H9 (cell line): ENCODE measurements at regions not wholly inside any gene's neighbourhood (a gene's known extent, or its start where the extent isn't known, plus 50 kb on each side); places are given as distances from the start of the nearest gene placed in this dataset.

ENCODE experiments used
- DNase-seq: peaks from one replicate; pipeline ENCODE4 v3.0.0-alpha.2; 2017
- H2AFZ ChIP-seq: one replicate; pipeline ENCODE4 v1.6.1; 2013; ENCODE audit warnings: mild to moderate bottlenecking, low read length, control low read depth, moderate library complexity
- H2AK5ac ChIP-seq: 2 replicates; pipeline ENCODE4 v1.6.1; 2013; ENCODE audit warnings: low read length, control low read depth, mixed read lengths; ENCODE audit not compliant: insufficient read length
- H2BK120ac ChIP-seq: one replicate; pipeline ENCODE4 v1.6.1; 2013; ENCODE audit warnings: low read depth, mild to moderate bottlenecking, low read length, control low read depth, inconsistent platforms; ENCODE audit not compliant: poor library complexity, severe bottlenecking
- H2BK12ac ChIP-seq: 2 replicates; pipeline ENCODE4 v1.6.1; 2013; ENCODE audit warnings: low read length, control low read depth, mixed read lengths, low read depth; ENCODE audit not compliant: insufficient read length
- H2BK15ac ChIP-seq: 2 replicates; pipeline ENCODE4 v1.6.1; 2013; ENCODE audit warnings: low read depth, low read length, control low read depth
- H2BK20ac ChIP-seq: one replicate; pipeline ENCODE4 v1.6.1; 2013; ENCODE audit warnings: low read depth, mild to moderate bottlenecking, low read length, control low read depth, inconsistent platforms; ENCODE audit not compliant: poor library complexity, severe bottlenecking
- H2BK5ac ChIP-seq: 2 replicates; pipeline ENCODE4 v1.6.1; 2013; ENCODE audit warnings: low read length, control low read depth, mixed read lengths; ENCODE audit not compliant: insufficient read length
- H3K14ac ChIP-seq: 2 replicates; pipeline ENCODE4 v1.6.1; 2013; ENCODE audit warnings: low read length, control low read depth; ENCODE audit not compliant: insufficient read depth
- H3K18ac ChIP-seq: 2 replicates; pipeline ENCODE4 v1.6.1; 2013; ENCODE audit warnings: low read depth, mild to moderate bottlenecking, mixed read lengths, low read length, control low read depth; ENCODE audit not compliant: insufficient read length
- H3K23ac ChIP-seq: 2 replicates; pipeline ENCODE4 v1.6.1; 2013; ENCODE audit warnings: low read length, control low read depth, mixed read lengths, low read depth; ENCODE audit not compliant: insufficient read length
- H3K23me2 ChIP-seq: 2 replicates; pipeline ENCODE4 v1.6.1; 2013; ENCODE audit warnings: low read depth, mild to moderate bottlenecking, mixed read lengths, low read length, control low read depth; ENCODE audit not compliant: insufficient read length, poor library complexity, severe bottlenecking
- H3K27ac ChIP-seq: 2 replicates; pipeline ENCODE4 v1.5.1; 2013; ENCODE audit warnings: low read length, control low read depth, mixed read lengths, low read depth; ENCODE audit not compliant: insufficient read length
- H3K27me3 ChIP-seq: 2 replicates; pipeline ENCODE4 v1.6.1; 2013; ENCODE audit warnings: low read length, control low read depth, inconsistent platforms; ENCODE audit not compliant: insufficient read depth
- H3K4ac ChIP-seq: 2 replicates; pipeline ENCODE4 v1.6.1; 2013; ENCODE audit warnings: low read depth, mild to moderate bottlenecking, control low read depth, inconsistent platforms, low read length, moderate library complexity
- H3K4me1 ChIP-seq: 2 replicates; pipeline ENCODE4 v1.6.1; 2013; ENCODE audit warnings: low read length, control low read depth, inconsistent platforms; ENCODE audit not compliant: insufficient read depth
- H3K4me2 ChIP-seq: 2 replicates; pipeline ENCODE4 v1.6.1; 2013; ENCODE audit warnings: low read length, control low read depth, mixed read lengths; ENCODE audit not compliant: insufficient read length, insufficient read depth
- H3K56ac ChIP-seq: 2 replicates; pipeline ENCODE4 v1.6.1; 2013; ENCODE audit warnings: low read depth, mild to moderate bottlenecking, mixed read lengths, low read length, control low read depth; ENCODE audit not compliant: insufficient read length
- H3K79me1 ChIP-seq: 2 replicates; pipeline ENCODE4 v1.6.1; 2013; ENCODE audit warnings: low read depth, mild to moderate bottlenecking, moderate library complexity, low read length, control low read depth, inconsistent platforms; ENCODE audit not compliant: insufficient read depth, poor library complexity, severe bottlenecking
- H3K79me2 ChIP-seq: 2 replicates; pipeline ENCODE4 v1.6.1; 2013; ENCODE audit warnings: low read length, control low read depth, inconsistent platforms; ENCODE audit not compliant: insufficient read depth
- H3K9ac ChIP-seq: 2 replicates; pipeline ENCODE4 v1.6.1; 2013; ENCODE audit warnings: low read length, control low read depth, mixed read lengths; ENCODE audit not compliant: insufficient read length; ENCODE audit errors: extremely low read depth
- H3K9me3 ChIP-seq: one replicate; pipeline ENCODE4 v1.6.1; 2013; ENCODE audit warnings: low read depth, low read length, inconsistent platforms; ENCODE audit not compliant: control insufficient read depth
- H3T11ph ChIP-seq: one replicate; pipeline ENCODE4 v1.6.1; 2013; ENCODE audit warnings: mild to moderate bottlenecking, low read length, control low read depth, inconsistent platforms
- H4K20me1 ChIP-seq: one replicate; pipeline ENCODE4 v1.6.1; 2013; ENCODE audit not compliant: control insufficient read depth, insufficient read length, insufficient read depth
- H4K5ac ChIP-seq: 2 replicates; pipeline ENCODE4 v1.6.1; 2013; ENCODE audit warnings: low read depth, mild to moderate bottlenecking, mixed read lengths, low read length, control low read depth; ENCODE audit not compliant: insufficient read length
- H4K8ac ChIP-seq: replicated peaks from 2 replicates; pipeline ENCODE4 v1.6.1; 2013; ENCODE audit warnings: low read length, control low read depth, mixed read lengths, low read depth; ENCODE audit not compliant: insufficient read length
- H4K91ac ChIP-seq: 2 replicates; pipeline ENCODE4 v1.6.1; 2013; ENCODE audit warnings: low read depth, mild to moderate bottlenecking, moderate library complexity, mixed read lengths, low read length, control low read depth; ENCODE audit not compliant: insufficient read length
- H3K27ac Mint-ChIP-seq, 3 experiments: 2 replicates in 2 of 3; 3 replicates in 1 of 3; pipeline ENCODE4 v1.8.0; 2020 to 2021; ENCODE audit warnings: mixed read lengths in 3 of 3, mild to moderate bottlenecking in 1 of 3, moderate library complexity in 1 of 3
- H3K27me3 Mint-ChIP-seq: 2 replicates; pipeline ENCODE4 v1.8.0; 2021; ENCODE audit warnings: low read depth, mild to moderate bottlenecking, moderate library complexity, mixed read lengths
- H3K36me3 Mint-ChIP-seq, 3 experiments: 2 replicates in 2 of 3; 3 replicates in 1 of 3; pipeline ENCODE4 v1.8.0; 2020 to 2021; ENCODE audit warnings: low read depth in 3 of 3, mixed read lengths in 3 of 3; ENCODE audit not compliant: insufficient read depth in 1 of 3
- H3K4me1 Mint-ChIP-seq, 2 experiments: 2 replicates each; pipeline ENCODE4 v1.8.0; 2020; ENCODE audit warnings: mixed read lengths in 2 of 2
- H3K4me3 Mint-ChIP-seq, 2 experiments: 2 replicates in 1 of 2; 3 replicates in 1 of 2; pipeline ENCODE4 v1.8.0; 2020 to 2021; ENCODE audit warnings: mild to moderate bottlenecking in 2 of 2, mixed read lengths in 2 of 2, moderate library complexity in 1 of 2
- H3K9me3 Mint-ChIP-seq, 2 experiments: 2 replicates in 1 of 2; 3 replicates in 1 of 2; pipeline ENCODE4 v1.8.0; 2020; ENCODE audit warnings: mild to moderate bottlenecking in 2 of 2, mixed read lengths in 2 of 2, moderate library complexity in 1 of 2
- WGBS: extraction: QIAGEN DNeasy Blood & Tissue Kit; methylation state at CpG from one replicate; pipeline ENCODE4 v1.1.7; 2013; ENCODE audit warnings: missing lambda C conversion rate, low lambda C conversion rate, mixed read lengths; ENCODE audit not compliant: insufficient read length; ENCODE audit errors: extremely low coverage; 5-methylcytosine and 5-hydroxymethylcytosine counted together
- TF ChIP-seq, protein P1 (sequence below): fragments of 200-600 bp; sonication (generic); conservative IDR thresholded peaks from 3 replicates; pipeline ENCODE4 v1.8.0; 2021; ENCODE audit warnings: antibody characterized with exemption, mild to moderate bottlenecking

DNA sequence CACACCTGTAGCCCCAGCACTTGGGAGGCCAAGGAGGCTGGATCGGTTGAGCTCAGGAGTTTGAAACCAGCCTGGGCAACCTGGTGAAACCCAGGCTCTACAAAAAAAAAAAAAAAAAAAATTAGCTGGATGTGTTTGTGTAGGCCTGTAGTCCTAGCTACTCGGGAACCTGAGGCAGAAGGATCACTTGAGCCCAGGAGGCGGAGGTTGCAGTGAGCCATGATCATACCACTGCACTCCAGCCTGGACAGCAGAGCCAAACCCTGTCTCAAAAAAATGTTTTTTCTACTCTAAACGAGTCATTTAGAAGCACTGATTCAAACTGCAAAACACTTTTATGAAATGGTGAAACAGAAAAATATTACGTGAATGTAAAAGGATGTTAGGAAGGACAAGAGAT, 69.1 kb upstream of the SLC39A10 start:
- peaks cover 2% of the 10 kb centered on the region for H3K4me1 ChIP-seq
- no peak overlapping the region for H3K23ac ChIP-seq
- H3K27me3 ChIP-seq = no peaks in the 10 kb centered on the region
- no peak overlapping the region for H3K56ac ChIP-seq
- H2BK120ac ChIP-seq = no peak overlapping the region
- H2AK5ac ChIP-seq = no peak overlapping the region
- TF ChIP-seq, protein P1, sequence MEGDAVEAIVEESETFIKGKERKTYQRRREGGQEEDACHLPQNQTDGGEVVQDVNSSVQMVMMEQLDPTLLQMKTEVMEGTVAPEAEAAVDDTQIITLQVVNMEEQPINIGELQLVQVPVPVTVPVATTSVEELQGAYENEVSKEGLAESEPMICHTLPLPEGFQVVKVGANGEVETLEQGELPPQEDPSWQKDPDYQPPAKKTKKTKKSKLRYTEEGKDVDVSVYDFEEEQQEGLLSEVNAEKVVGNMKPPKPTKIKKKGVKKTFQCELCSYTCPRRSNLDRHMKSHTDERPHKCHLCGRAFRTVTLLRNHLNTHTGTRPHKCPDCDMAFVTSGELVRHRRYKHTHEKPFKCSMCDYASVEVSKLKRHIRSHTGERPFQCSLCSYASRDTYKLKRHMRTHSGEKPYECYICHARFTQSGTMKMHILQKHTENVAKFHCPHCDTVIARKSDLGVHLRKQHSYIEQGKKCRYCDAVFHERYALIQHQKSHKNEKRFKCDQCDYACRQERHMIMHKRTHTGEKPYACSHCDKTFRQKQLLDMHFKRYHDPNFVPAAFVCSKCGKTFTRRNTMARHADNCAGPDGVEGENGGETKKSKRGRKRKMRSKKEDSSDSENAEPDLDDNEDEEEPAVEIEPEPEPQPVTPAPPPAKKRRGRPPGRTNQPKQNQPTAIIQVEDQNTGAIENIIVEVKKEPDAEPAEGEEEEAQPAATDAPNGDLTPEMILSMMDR = no peak
- H2BK5ac ChIP-seq = no peak overlapping the region
- no peak overlapping the region for H2BK12ac ChIP-seq
- H3K79me2 ChIP-seq = peaks cover 3% of the 10 kb centered on the region; the same call in 1 of the 2 replicates
- peaks cover 3% of the 10 kb centered on the region for H3K23me2 ChIP-seq
- no peak overlapping the region for H2BK15ac ChIP-seq
- H3T11ph ChIP-seq = no peak overlapping the region
- no peak overlapping the region for H2AFZ ChIP-seq
- no peak overlapping the region; a peak in 1 of 5 replicates for H3K4me3 Mint-ChIP-seq
- peak overlapping the region; percentile 32 to 93 (median 64); a peak in 4 of 7 replicates for H3K27ac Mint-ChIP-seq
- no CpG with 5 or more reads among the region's 5 CpGs for whole genome bisulfite sequencing
- no peak overlapping the region for H3K4ac ChIP-seq
- no peak for DNase-seq
- H4K8ac ChIP-seq = no peak overlapping the region
- no peak overlapping the region for H3K27ac ChIP-seq
- no peaks in the 10 kb centered on the region for H3K36me3 Mint-ChIP-seq
- peak overlapping the region; percentile 60 for H2BK20ac ChIP-seq
- no peak overlapping the region for H3K9ac ChIP-seq
- H3K4me1 Mint-ChIP-seq = peaks cover 30 to 31% of the 10 kb centered on the region in 2 experiments
- no peak overlapping the region for H3K14ac ChIP-seq
- H3K4me2 ChIP-seq = peak overlapping the region; percentile 12
- H3K27me3 Mint-ChIP-seq = no peaks in the 10 kb centered on the region
- no peak overlapping the region for H3K18ac ChIP-seq
- no peak overlapping the region for H4K5ac ChIP-seq
- no peaks in the 10 kb centered on the region for H4K20me1 ChIP-seq
- H4K91ac ChIP-seq = no peak overlapping the region
- H3K9me3 ChIP-seq = no peaks in the 10 kb centered on the region
- H3K79me1 ChIP-seq = no peaks in the 10 kb centered on the region
- no peaks in the 10 kb centered on the region; a peak in 1 of 5 replicates for H3K9me3 Mint-ChIP-seq
